GM12875 (cell line): ENCODE measurements at regions not wholly inside any gene's neighbourhood (a gene's known extent, or its start where the extent isn't known, plus 50 kb on each side); places are given as distances from the start of the nearest gene placed in this dataset.
"Not testable (repeated sequence)": the region's sequence is repeated elsewhere in the genome, so short reads cannot be mapped to it uniquely, and the experiment has no call there.

Experiments
- H3K4me3 ChIP-seq: one replicate; pipeline ENCODE4 v1.5.1; 2011; ENCODE audit warnings: low read depth, low read length, control low read depth
- CTCF ChIP-seq: IDR thresholded peaks from 2 replicates; pipeline ENCODE4 v1.5.1; 2011; ENCODE audit warnings: low read depth, mild to moderate bottlenecking, control low read depth, inconsistent platforms, low read length, moderate library complexity, borderline replicate concordance; ENCODE audit not compliant: insufficient read depth

GRCh38 chr7:46071076-46071475 lies 150.0 kb upstream of the IGFBP3 start:
- no peak overlapping the region for H3K4me3 ChIP-seq
- no peak for TF ChIP-seq CTCF

- TF ChIP-seq CTCF: no peak
Measured at GRCh38 chr7:46068159-46068558, 147.1 kb upstream of the IGFBP3 start.

GRCh38 chr7:46059308-46060020 lies 138.4 kb upstream of the IGFBP3 start:
- H3K4me3 ChIP-seq: no peak overlapping the region
- no peak for TF ChIP-seq CTCF

More at GRCh38 chr7:46068159-46068558, 147.1 kb upstream of the IGFBP3 start:
- no peak overlapping the region for H3K4me3 ChIP-seq

- no peak for TF ChIP-seq CTCF
Measured at GRCh38 chr7:46058086-46058823, 137.2 kb upstream of the IGFBP3 start.

GRCh38 chr7:46054915-46055314 lies 133.8 kb upstream of the IGFBP3 start:
- TF ChIP-seq CTCF: no peak
- no peak overlapping the region for H3K4me3 ChIP-seq

More at GRCh38 chr7:46058086-46058823, 137.2 kb upstream of the IGFBP3 start:
- H3K4me3 ChIP-seq: no peak overlapping the region

- no peak overlapping the region for H3K4me3 ChIP-seq
- no peak for TF ChIP-seq CTCF
Measured at GRCh38 chr7:46054272-46054671, 133.2 kb upstream of the IGFBP3 start.

GRCh38 chr7:46047581-46047980 lies 126.5 kb upstream of the IGFBP3 start:
- no peak overlapping the region for H3K4me3 ChIP-seq

GRCh38 chr7:46043338-46043737 lies 122.3 kb upstream of the IGFBP3 start:
- not testable (repeated sequence) for H3K4me3 ChIP-seq

More at GRCh38 chr7:46047581-46047980, 126.5 kb upstream of the IGFBP3 start:
- TF ChIP-seq CTCF: no peak

- not testable (repeated sequence) for H3K4me3 ChIP-seq
Measured at GRCh38 chr7:46039813-46040212, 118.7 kb upstream of the IGFBP3 start.
